H1 (cell line): ENCODE measurements at regions not wholly inside any gene's neighbourhood (a gene's known extent, or its start where the extent isn't known, plus 50 kb on each side); places are given as distances from the start of the nearest gene placed in this dataset.

ENCODE experiments used
- CTCF ChIA-PET: fragments of 300-600 bp; sonication (Branson Sonifier 250); formaldehyde crosslinking; loops from one replicate; lab custom pipeline; 2021; ENCODE audit not compliant: partially characterized antibody; lab: Charles Lee
- POLR2A ChIA-PET: fragments of 300-600 bp; sonication (Branson Sonifier 250); formaldehyde crosslinking; loops from one replicate; lab custom pipeline; 2021; ENCODE audit warnings: inconsistent platforms; ENCODE audit not compliant: partially characterized antibody; lab: Charles Lee
- DNase-seq, 2 experiments: peaks; one replicate each; pipeline versions ENCODE4 v3.0.0 to v3.0.0-alpha.2; 2010 to 2022; ENCODE audit warnings: low spot score in 2 of 2, low read depth in 1 of 2, mixed read lengths in 1 of 2
- FAIRE-seq: peaks from 2 replicates; lab custom pipeline; 2011; peaks lifted over from hg19 to GRCh38; lab: Jason Lieb, UNC
- H2AFZ ChIP-seq: 2 replicates; pipeline ENCODE4 v1.8.1; 2012; ENCODE audit warnings: low read length, inconsistent platforms
- H2AK5ac ChIP-seq: 2 replicates; pipeline ENCODE4 v1.6.1; 2013; ENCODE audit warnings: low read depth, low read length
- H2BK120ac ChIP-seq: replicated peaks from 2 replicates; pipeline ENCODE3; 2013; ENCODE audit warnings: low read depth, low read length, inconsistent platforms
- H2BK12ac ChIP-seq: 2 replicates; pipeline ENCODE4 v1.6.1; 2013; ENCODE audit warnings: low read depth, low read length
- H2BK15ac ChIP-seq: 2 replicates; pipeline ENCODE4 v1.6.1; 2013; ENCODE audit warnings: low read length
- H2BK20ac ChIP-seq: 2 replicates; pipeline ENCODE4 v1.6.1; 2013; ENCODE audit warnings: low read length
- H2BK5ac ChIP-seq: 2 replicates; pipeline ENCODE4 v1.6.1; 2013; ENCODE audit warnings: low read depth, low read length
- H3K14ac ChIP-seq: 2 replicates; pipeline ENCODE4 v1.6.1; 2013; ENCODE audit warnings: inconsistent platforms; ENCODE audit not compliant: insufficient read length
- H3K18ac ChIP-seq: 2 replicates; pipeline ENCODE4 v1.6.1; 2013; ENCODE audit warnings: low read length; ENCODE audit errors: extremely low read depth
- H3K23ac ChIP-seq: 2 replicates; pipeline ENCODE4 v1.6.1; 2013; ENCODE audit warnings: inconsistent platforms; ENCODE audit not compliant: insufficient read length
- H3K23me2 ChIP-seq: 2 replicates; pipeline ENCODE4 v1.6.1; 2013; ENCODE audit warnings: low read depth, low read length
- H3K27ac ChIP-seq: 2 replicates; pipeline ENCODE4 v1.6.1; 2011; ENCODE audit warnings: low read depth, low read length, inconsistent platforms
- H3K27me3 ChIP-seq, 4 experiments: replicated peaks in 1 of 4; 1 replicate in 1 of 4; 2 replicates in 3 of 4; pipeline versions ENCODE4 v1.6.1 to v1.8.1; 2011 to 2013; ENCODE audit warnings: low read length in 3 of 4, mild to moderate bottlenecking in 3 of 4, inconsistent platforms in 2 of 4, mixed read lengths in 2 of 4, moderate library complexity in 1 of 4; ENCODE audit not compliant: control insufficient read depth in 3 of 4, insufficient read depth in 3 of 4; ENCODE audit errors: extremely low read depth in 1 of 4
- H3K36me3 ChIP-seq, 4 experiments: 2 replicates each; pipeline versions ENCODE4 v1.6.1 to v1.8.1; 2011 to 2013; ENCODE audit warnings: mild to moderate bottlenecking in 4 of 4, low read length in 3 of 4, moderate library complexity in 2 of 4, control low read depth in 1 of 4, inconsistent platforms in 1 of 4; ENCODE audit not compliant: insufficient read depth in 4 of 4, control insufficient read depth in 2 of 4
- H3K4ac ChIP-seq: replicated peaks from 2 replicates; pipeline ENCODE3; 2013; ENCODE audit warnings: low read length, low read depth, mixed read lengths, inconsistent platforms; ENCODE audit not compliant: insufficient read length
- H3K4me1 ChIP-seq, 4 experiments: replicated peaks in 1 of 4; 1 replicate in 1 of 4; 2 replicates in 3 of 4; pipeline versions ENCODE4 v1.6.1 to v1.8.1; 2011 to 2013; ENCODE audit warnings: low read length in 3 of 4, inconsistent platforms in 2 of 4, mixed read lengths in 1 of 4; ENCODE audit not compliant: insufficient read depth in 4 of 4, control insufficient read depth in 3 of 4
- H3K4me2 ChIP-seq, 2 experiments: 2 replicates each; pipeline versions ENCODE4 v1.6.1 to v1.8.1; 2011 to 2013; ENCODE audit warnings: low read depth in 2 of 2, low read length in 2 of 2, control low read depth in 1 of 2, inconsistent platforms in 1 of 2, mild to moderate bottlenecking in 1 of 2; ENCODE audit not compliant: insufficient read depth in 1 of 2
- H3K4me3 ChIP-seq, 4 experiments: fragments of 200-600, 300-600 bp in 1 of 4; sonication (generic), shearing (Covaris generic), sonication (Bioruptor Twin) in 1 of 4; 2 replicates each; pipeline versions ENCODE4 v1.5.1 to v1.8.1; 2011 to 2016; ENCODE audit warnings: low read length in 4 of 4, low read depth in 3 of 4, control low read depth in 2 of 4, inconsistent platforms in 2 of 4, mild to moderate bottlenecking in 2 of 4, mixed read lengths in 1 of 4, moderate library complexity in 1 of 4; ENCODE audit not compliant: insufficient read depth in 2 of 4; ENCODE audit errors: extremely low read depth in 1 of 4
- H3K56ac ChIP-seq: replicated peaks from 2 replicates; pipeline ENCODE3; 2013; ENCODE audit warnings: low read depth, mild to moderate bottlenecking, mixed read lengths, low read length, inconsistent platforms; ENCODE audit not compliant: insufficient read length
- H3K79me1 ChIP-seq: 2 replicates; pipeline ENCODE4 v1.6.1; 2013; ENCODE audit warnings: low read depth, low read length, control low read depth
- H3K79me2 ChIP-seq, 2 experiments: 2 replicates each; pipeline versions ENCODE4 v1.6.1 to v1.8.1; 2012 to 2013; ENCODE audit warnings: low read length in 2 of 2, mild to moderate bottlenecking in 2 of 2, inconsistent platforms in 1 of 2; ENCODE audit not compliant: insufficient read depth in 2 of 2, control insufficient read depth in 1 of 2
- H3K9ac ChIP-seq, 4 experiments: replicated peaks in 1 of 4; 1 replicate in 1 of 4; 2 replicates in 3 of 4; pipeline versions ENCODE4 v1.6.1 to v1.8.1; 2011 to 2013; ENCODE audit warnings: low read depth in 3 of 4, low read length in 3 of 4, control low read depth in 2 of 4, mild to moderate bottlenecking in 2 of 4, moderate library complexity in 2 of 4, inconsistent platforms in 1 of 4; ENCODE audit errors: extremely low read depth in 1 of 4
- H3K9me3 ChIP-seq, 2 experiments: 2 replicates each; pipeline versions ENCODE4 v1.6.1 to v1.8.1; 2012 to 2013; ENCODE audit warnings: mild to moderate bottlenecking in 2 of 2, moderate library complexity in 2 of 2, control low read depth in 1 of 2, inconsistent platforms in 1 of 2, low read depth in 1 of 2, low read length in 1 of 2, mixed read lengths in 1 of 2; ENCODE audit not compliant: insufficient read depth in 2 of 2
- H4K20me1 ChIP-seq, 2 experiments: replicated peaks in 1 of 2; 2 replicates each; pipeline versions ENCODE3 to v1.8.1; 2011 to 2013; ENCODE audit warnings: inconsistent platforms in 2 of 2, low read length in 2 of 2, mild to moderate bottlenecking in 1 of 2; ENCODE audit not compliant: insufficient read depth in 2 of 2, control insufficient read depth in 1 of 2
- H4K5ac ChIP-seq: 2 replicates; pipeline ENCODE4 v1.6.1; 2013; ENCODE audit warnings: low read length, low read depth, mixed read lengths, inconsistent platforms; ENCODE audit not compliant: insufficient read length
- H4K8ac ChIP-seq: 2 replicates; pipeline ENCODE4 v1.8.0; 2013; ENCODE audit warnings: mild to moderate bottlenecking, moderate library complexity, low read length, inconsistent platforms; ENCODE audit not compliant: insufficient read depth; ENCODE audit errors: extremely low read depth
- H4K91ac ChIP-seq: replicated peaks from 2 replicates; pipeline ENCODE3; 2013; ENCODE audit warnings: low read length, mixed read lengths, inconsistent platforms; ENCODE audit not compliant: insufficient read length
- ASH2L ChIP-seq: fragments of 200-600, 300-600 bp; sonication (generic); IDR thresholded peaks from one replicate; pipeline ENCODE4 v1.7.1; 2017; ENCODE audit warnings: low read length
- CEBPB ChIP-seq: IDR thresholded peaks from 2 replicates; pipeline ENCODE4 v1.6.1; 2012; ENCODE audit warnings: low read depth, low read length
- CTBP2 ChIP-seq: IDR thresholded peaks from 2 replicates; pipeline ENCODE4 v1.7.0; 2011; ENCODE audit warnings: borderline replicate concordance, mild to moderate bottlenecking, moderate library complexity, mixed read lengths, low read length; ENCODE audit not compliant: insufficient read depth, insufficient read length
- EP300 ChIP-seq, 2 experiments: IDR thresholded peaks; 1 replicate in 1 of 2; 2 replicates in 1 of 2; pipeline ENCODE4 v1.6.1; 2011 to 2012; ENCODE audit warnings: low read depth in 2 of 2, low read length in 2 of 2, mild to moderate bottlenecking in 2 of 2, borderline replicate concordance in 1 of 2, inconsistent platforms in 1 of 2, moderate library complexity in 1 of 2
- FOSL1 ChIP-seq: IDR thresholded peaks from 2 replicates; pipeline ENCODE4 v1.6.1; 2011; ENCODE audit warnings: mild to moderate bottlenecking, low read depth, low read length, moderate library complexity; ENCODE audit not compliant: insufficient read depth
- GABPA ChIP-seq: IDR thresholded peaks from 2 replicates; pipeline ENCODE4 v1.6.1; 2011; ENCODE audit warnings: mild to moderate bottlenecking, low read length, moderate library complexity, borderline replicate concordance; ENCODE audit not compliant: insufficient read depth
- HDAC2 ChIP-seq, 2 experiments: fragments of 300-600 bp in 1 of 2; sonication (generic) in 1 of 2; IDR thresholded peaks; 2 replicates each; pipeline ENCODE4 v1.6.1; 2011 to 2012; ENCODE audit warnings: low read depth in 2 of 2, low read length in 2 of 2, mild to moderate bottlenecking in 2 of 2, moderate library complexity in 2 of 2, borderline replicate concordance in 1 of 2, inconsistent platforms in 1 of 2
- HDAC6 ChIP-seq: IDR thresholded peaks from one replicate; pipeline ENCODE4 v1.7.1; 2012; ENCODE audit warnings: low read depth, mild to moderate bottlenecking, inconsistent platforms, low read length, moderate library complexity
- POLR2A ChIP-seq, 2 experiments: IDR thresholded peaks; 1 replicate in 1 of 2; 2 replicates in 1 of 2; pipeline ENCODE4 v1.6.1; 2011; ENCODE audit warnings: low read depth in 2 of 2, low read length in 2 of 2, mild to moderate bottlenecking in 2 of 2; ENCODE audit errors: control extremely low read depth in 1 of 2
- POLR2AphosphoS5 ChIP-seq: IDR thresholded peaks from 2 replicates; pipeline ENCODE4 v1.6.1; 2011; ENCODE audit warnings: low read depth, low read length
- RFX5 ChIP-seq: IDR thresholded peaks from 2 replicates; pipeline ENCODE4 v1.6.1; 2011; ENCODE audit warnings: low read depth, low read length, improper control_type of control experiment, borderline replicate concordance
- SP2 ChIP-seq: IDR thresholded peaks from 2 replicates; pipeline ENCODE4 v1.6.1; 2012; ENCODE audit warnings: mild to moderate bottlenecking, low read length, inconsistent platforms
- TAF1 ChIP-seq: IDR thresholded peaks from 2 replicates; pipeline ENCODE4 v1.6.1; 2011; ENCODE audit warnings: mild to moderate bottlenecking, low read depth, low read length
- TBP ChIP-seq: IDR thresholded peaks from 2 replicates; pipeline ENCODE4 v1.6.1; 2011; ENCODE audit warnings: low read depth, low read length, improper control_type of control experiment
- ZNF274 ChIP-seq: IDR thresholded peaks from 2 replicates; pipeline ENCODE4 v1.7.0; 2012; ENCODE audit warnings: low read length, borderline replicate concordance; ENCODE audit errors: extremely low read depth
- WGBS, 2 experiments: shearing (Covaris generic) in 1 of 2; methylation state at CpG; one replicate each; pipeline versions ENCODE4 v1.1.6 to v1.1.7; 2013 to 2015; ENCODE audit warnings: low lambda C conversion rate in 2 of 2, mixed read lengths in 2 of 2, inconsistent platforms in 1 of 2, low coverage in 1 of 2, missing lambda C conversion rate in 1 of 2; ENCODE audit not compliant: insufficient replicate concordance in 2 of 2, insufficient coverage in 1 of 2, insufficient read length in 1 of 2; ENCODE audit errors: extremely low coverage in 1 of 2, missing lambda C conversion rate in 1 of 2; 5-methylcytosine and 5-hydroxymethylcytosine counted together

GRCh38 chr14:55798406-55798805 is 218.4 kb downstream of the KTN1 start:
- no peak for FAIRE-seq
- Histone ChIP-seq H3K23ac (no peak overlapping the region), H4K91ac (peak overlapping the region; percentile 76), H3K27ac (no peak overlapping the region), H2BK20ac (peak overlapping the region; percentile 76), H3K4me1 (peaks cover 0 to 27% (median 18%) of the 10 kb centered on the region in 4 experiments), H3K14ac (no peak overlapping the region), H3K4me2 (0 out of 4 replicates have a peak overlapping the region, but pooled peaks of 1 of the 2 experiments have one; percentile 7), H3K79me1 (no peaks in the 10 kb centered on the region), H3K4me3 (no peak overlapping the region), H2BK15ac (no peak overlapping the region), H3K9ac (no peak overlapping the region), H2BK120ac (peak overlapping the region; percentile 19), H4K20me1 (no peaks in the 10 kb centered on the region), H2AK5ac (no peak overlapping the region), H2BK12ac (no peak overlapping the region; the same call in 1 of the 2 replicates), H2BK5ac (peak overlapping the region; percentile 82; the same call in 1 of the 2 replicates), H3K79me2 (no peaks in the 10 kb centered on the region), H4K8ac (no peak overlapping the region), H3K36me3 (no peaks in the 10 kb centered on the region; a peak in 1 of 8 replicates), H3K27me3 (no peaks in the 10 kb centered on the region), H3K9me3 (peaks cover 0 to 7% of the 10 kb centered on the region in 2 experiments; a peak in 2 of 4 replicates), H3K4ac (no peak overlapping the region), H4K5ac (no peak overlapping the region), H3K18ac (peak overlapping the region; percentile 5), H2AFZ (no peak overlapping the region), H3K56ac (no peak overlapping the region), H3K23me2 (no peaks in the 10 kb centered on the region)
- WGBS, 2 experiments = 83% methylated on average over 3 of the region's 3 CpGs; no CpG with 5 or more reads in 1 of the 2 experiments
- ChIA-PET CTCF (interaction anchor here (1.1 kb wide), 1 partner anchor 67 kb away, joined by 3 read pairs; no protein-coding TSS in a partner anchor), POLR2A (no interaction called here)
- DNase-seq = no peak
- TF ChIP-seq POLR2A (IDR thresholded peaks at IDR 0.05; ENCODE audit: control extremely low read depth in 1 of 2, low read depth in 2 of 2, low read length in 2 of 2) = no peak
- no peak for TF ChIP-seq TBP
- no peak for TF ChIP-seq EP300 (IDR thresholded peaks at IDR 0.05; ENCODE audit: borderline replicate concordance in 1 of 2, low read depth in 2 of 2, low read length in 2 of 2)
- no peak for TF ChIP-seq HDAC2 (IDR thresholded peaks at IDR 0.05; ENCODE audit: borderline replicate concordance in 1 of 2, low read depth in 2 of 2, low read length in 2 of 2)
- TF ChIP-seq RFX5 = no peak
- no peak for TF ChIP-seq ZNF274
- no peak for TF ChIP-seq ASH2L
- TF ChIP-seq TAF1 = no peak
- TF ChIP-seq HDAC6 = no peak
- no peak for TF ChIP-seq POLR2AphosphoS5
- no peak for TF ChIP-seq CTBP2
- TF ChIP-seq FOSL1 = no peak
- TF ChIP-seq GABPA = no peak
- no peak for TF ChIP-seq CEBPB
- TF ChIP-seq SP2 = no peak
